ENCODE measurements at regions not wholly inside any gene's neighbourhood (a gene's known extent, or its start where the extent isn't known, plus 50 kb on each side); places are given as distances from the start of the nearest gene placed in this dataset.

- TF ChIP-seq POLR2A (IDR thresholded peaks at IDR 0.05) (no peak), CTCF (IDR thresholded peaks at IDR 0.05) (no peak)
These were observed 212.1 kb upstream of the ATP6AP2 start for GRCh38 chrX:40368611-40369061.

Data from adrenal gland (tissue), 5 donors.